SK-N-MC (cell line): ENCODE measurements at regions not wholly inside any gene's neighbourhood (a gene's known extent, or its start where the extent isn't known, plus 50 kb on each side); places are given as distances from the start of the nearest gene placed in this dataset.

Experiments used
- DNase-seq: peaks from one replicate; pipeline ENCODE4 v3.0.0-alpha.2; 2011; ENCODE audit warnings: low read depth, low spot score
- H3K27ac ChIP-seq: fragments of 200-600 bp; sonication (generic); 2 replicates; pipeline ENCODE4 v1.5.1; 2016; ENCODE audit warnings: mixed run types
- H3K36me3 ChIP-seq: fragments of 200-600 bp; sonication (generic); 2 replicates; pipeline ENCODE4 v1.6.1; 2017; ENCODE audit warnings: antibody characterized with exemption, low read length, mixed read lengths; ENCODE audit not compliant: insufficient read depth
- H3K4me3 ChIP-seq: fragments of 200-600 bp; sonication (generic); 2 replicates; pipeline ENCODE4 v1.5.1; 2016
- H3K9ac ChIP-seq: fragments of 200-600 bp; sonication (generic); 2 replicates; pipeline ENCODE4 v1.8.0; 2017; ENCODE audit warnings: mixed run types, mixed read lengths; ENCODE audit not compliant: insufficient read length
- H3K9me3 ChIP-seq: fragments of 200-600 bp; sonication (generic); 2 replicates; pipeline ENCODE4 v1.6.1; 2017; ENCODE audit warnings: low read depth, mild to moderate bottlenecking, antibody characterized with exemption, low read length, moderate library complexity, mixed read lengths
- EZH2 ChIP-seq: fragments of 200-600 bp; sonication (generic); IDR thresholded peaks from one replicate; pipeline ENCODE4 v1.6.1; 2017; ENCODE audit warnings: antibody characterized with exemption
- FOXP2 ChIP-seq: optimal IDR thresholded peaks from 2 replicates; pipeline ENCODE3; 2011; ENCODE audit warnings: mild to moderate bottlenecking, moderate library complexity; ENCODE audit not compliant: insufficient read depth; ENCODE audit errors: extremely low read length, control extremely low read depth
- POLR2AphosphoS5 ChIP-seq: IDR thresholded peaks from 2 replicates; pipeline ENCODE4 v1.6.1; 2012; ENCODE audit warnings: mild to moderate bottlenecking, low read depth, low read length, borderline replicate concordance

DNA sequence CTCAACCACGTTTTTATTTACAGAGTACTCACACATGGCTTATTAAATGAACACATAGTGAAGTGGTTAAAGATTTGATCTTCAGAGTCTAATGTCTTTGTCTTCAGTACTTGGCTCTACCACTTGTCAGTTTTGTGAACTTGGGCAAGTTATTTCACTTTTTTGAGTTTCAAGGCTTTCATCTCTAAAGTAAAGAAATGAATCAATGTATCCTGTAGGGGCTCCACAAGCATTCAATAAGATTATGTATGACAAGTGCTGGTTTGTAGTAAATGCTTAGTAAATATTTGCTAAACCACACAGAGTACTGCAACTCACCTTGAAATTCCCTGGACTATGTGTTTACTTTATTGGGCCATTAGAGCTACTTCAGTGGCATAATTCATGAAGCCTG lies 446.0 kb upstream of the GOT2 start:
- no peak for DNase-seq
- Histone ChIP-seq H3K36me3 (no peaks in the 10 kb centered on the region), H3K27ac (no peak overlapping the region), H3K9me3 (no peaks in the 10 kb centered on the region), H3K4me3 (no peak overlapping the region), H3K9ac (no peak overlapping the region)
- TF ChIP-seq EZH2, result no peak

DNA sequence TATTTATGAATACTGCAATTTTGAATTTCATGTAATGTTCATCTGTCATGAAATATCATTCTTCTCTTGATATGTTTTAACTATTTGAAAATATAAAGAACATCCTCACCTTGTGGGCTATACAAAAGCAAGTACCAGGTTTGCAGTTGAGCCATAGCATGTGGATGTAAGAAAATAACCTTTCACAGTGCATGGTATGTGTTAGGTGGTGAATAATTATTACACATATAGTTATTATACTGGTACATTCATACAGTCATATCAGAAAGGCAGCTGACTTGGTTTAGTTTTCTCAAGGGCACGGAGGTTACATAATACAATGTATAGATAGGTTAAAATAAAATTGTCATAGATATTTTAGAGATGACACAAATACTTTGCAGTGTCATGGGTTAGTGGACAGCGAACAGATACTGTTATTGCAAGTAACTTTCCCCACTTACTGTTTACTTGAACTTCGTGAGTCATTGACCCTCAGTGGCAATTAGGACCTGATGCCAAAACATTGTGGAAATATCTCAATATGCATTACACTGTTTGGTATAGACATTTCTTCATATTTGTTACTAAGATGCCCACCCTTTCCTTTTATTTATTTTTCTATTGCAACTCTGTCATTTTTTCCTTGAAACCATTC lies 445.4 kb upstream of the GOT2 start:
- no peaks in the 10 kb centered on the region for H3K9me3 ChIP-seq
- H3K36me3 ChIP-seq, result no peaks in the 10 kb centered on the region
- no peak overlapping the region for H3K4me3 ChIP-seq
- H3K9ac ChIP-seq, result no peak overlapping the region
- H3K27ac ChIP-seq, result no peak overlapping the region
- TF ChIP-seq POLR2AphosphoS5 (no peak), FOXP2 (no peak), EZH2 (no peak)
- no peak for DNase-seq

- DNase-seq, result no peak
- Histone ChIP-seq H3K36me3 (no peaks in the 10 kb centered on the region), H3K9ac (no peak overlapping the region), H3K9me3 (no peaks in the 10 kb centered on the region), H3K4me3 (no peak overlapping the region), H3K27ac (no peak overlapping the region)
- no peak for TF ChIP-seq EZH2
- TF ChIP-seq FOXP2, result no peak
- TF ChIP-seq POLR2AphosphoS5, result no peak
Observed at GRCh38 chr16:59173408-59173831, 439.3 kb upstream of the GOT2 start.

- Histone ChIP-seq H3K36me3 (no peaks in the 10 kb centered on the region), H3K27ac (no peak overlapping the region), H3K9ac (no peak overlapping the region), H3K9me3 (no peaks in the 10 kb centered on the region), H3K4me3 (no peak overlapping the region)
- no peak for DNase-seq
- TF ChIP-seq POLR2AphosphoS5, result no peak
- no peak for TF ChIP-seq FOXP2
- TF ChIP-seq EZH2, result no peak
Observed at GRCh38 chr16:59170099-59170712, 436.1 kb upstream of the GOT2 start.

DNA sequence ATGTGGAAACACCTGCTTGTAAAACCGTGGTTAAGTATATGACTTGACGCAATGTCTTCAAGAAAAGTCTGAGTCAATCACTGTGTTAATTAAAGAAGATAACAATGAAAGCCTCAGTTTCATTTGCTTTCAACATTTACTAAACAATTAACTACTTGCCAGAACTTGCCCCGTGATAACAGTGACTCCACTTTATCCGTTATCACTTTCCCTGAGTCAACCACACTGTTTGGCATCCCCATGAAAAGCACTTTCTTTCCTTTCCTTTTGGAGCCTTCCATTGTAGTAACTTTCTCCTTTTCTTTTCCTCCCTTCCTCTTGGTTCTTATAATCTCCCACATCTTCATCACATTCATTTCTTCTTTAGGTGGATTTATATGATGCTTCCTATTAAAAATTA lies 435.1 kb upstream of the GOT2 start:
- no peak for DNase-seq
- no peaks in the 10 kb centered on the region for H3K36me3 ChIP-seq
- H3K4me3 ChIP-seq, result no peak overlapping the region
- H3K9me3 ChIP-seq, result no peaks in the 10 kb centered on the region
- H3K27ac ChIP-seq, result no peak overlapping the region
- H3K9ac ChIP-seq, result no peak overlapping the region
- no peak for TF ChIP-seq FOXP2

DNA sequence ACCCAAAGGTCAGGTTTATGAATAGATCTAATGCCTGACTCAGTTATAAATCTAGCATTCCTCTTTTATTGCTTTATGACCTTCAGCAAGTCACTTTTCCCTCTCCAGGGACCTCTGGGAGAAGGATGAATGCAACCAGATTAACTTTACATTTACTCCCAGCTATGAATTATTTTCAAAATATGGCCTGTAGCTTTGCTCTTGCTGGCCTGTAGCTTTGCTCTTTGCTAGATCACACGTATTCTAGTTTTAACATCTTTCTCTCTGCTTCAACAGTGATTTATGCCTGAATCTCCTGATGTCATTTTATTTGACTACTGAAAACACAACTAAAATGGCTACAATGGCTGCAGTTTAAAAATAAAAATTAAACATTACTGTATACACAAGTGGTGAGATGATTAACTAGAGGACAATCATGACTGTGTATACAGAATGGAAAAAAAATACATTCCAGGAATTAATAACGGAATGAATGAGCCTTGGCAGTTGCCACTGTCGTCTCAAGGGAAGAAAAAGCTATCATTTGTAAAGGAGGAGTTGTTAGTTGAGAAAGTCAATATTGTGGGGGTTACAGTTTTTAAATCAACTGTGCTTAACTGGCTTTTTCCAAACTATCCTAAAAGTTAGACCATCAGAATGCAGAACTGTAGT lies 434.5 kb upstream of the GOT2 start:
- Histone ChIP-seq H3K4me3 (no peak overlapping the region), H3K9ac (no peak overlapping the region), H3K9me3 (no peaks in the 10 kb centered on the region), H3K36me3 (no peaks in the 10 kb centered on the region), H3K27ac (no peak overlapping the region)
- no peak for DNase-seq
- TF ChIP-seq EZH2 (no peak), POLR2AphosphoS5 (no peak), FOXP2 (no peak)

DNA sequence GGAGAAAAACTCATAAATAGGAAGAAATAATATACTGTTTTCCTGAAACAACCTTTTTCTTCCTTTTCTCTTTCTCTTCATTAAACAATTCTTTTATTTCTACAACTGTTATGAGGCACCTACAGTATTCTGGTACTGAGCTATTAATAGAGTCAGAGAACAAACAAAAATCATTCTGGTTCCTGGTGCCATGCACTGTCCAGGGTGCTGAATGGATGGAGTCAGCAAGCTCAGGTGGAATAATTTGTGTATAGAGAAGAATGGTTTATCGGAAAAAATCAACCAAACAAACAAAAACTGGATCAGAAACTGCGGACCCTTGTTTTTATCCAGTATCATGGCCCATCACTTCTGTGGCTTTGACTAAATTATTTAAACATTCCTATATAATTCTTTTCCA lies 430.3 kb upstream of the GOT2 start:
- no peak for TF ChIP-seq EZH2
- TF ChIP-seq FOXP2, result no peak
- no peak for TF ChIP-seq POLR2AphosphoS5

DNA sequence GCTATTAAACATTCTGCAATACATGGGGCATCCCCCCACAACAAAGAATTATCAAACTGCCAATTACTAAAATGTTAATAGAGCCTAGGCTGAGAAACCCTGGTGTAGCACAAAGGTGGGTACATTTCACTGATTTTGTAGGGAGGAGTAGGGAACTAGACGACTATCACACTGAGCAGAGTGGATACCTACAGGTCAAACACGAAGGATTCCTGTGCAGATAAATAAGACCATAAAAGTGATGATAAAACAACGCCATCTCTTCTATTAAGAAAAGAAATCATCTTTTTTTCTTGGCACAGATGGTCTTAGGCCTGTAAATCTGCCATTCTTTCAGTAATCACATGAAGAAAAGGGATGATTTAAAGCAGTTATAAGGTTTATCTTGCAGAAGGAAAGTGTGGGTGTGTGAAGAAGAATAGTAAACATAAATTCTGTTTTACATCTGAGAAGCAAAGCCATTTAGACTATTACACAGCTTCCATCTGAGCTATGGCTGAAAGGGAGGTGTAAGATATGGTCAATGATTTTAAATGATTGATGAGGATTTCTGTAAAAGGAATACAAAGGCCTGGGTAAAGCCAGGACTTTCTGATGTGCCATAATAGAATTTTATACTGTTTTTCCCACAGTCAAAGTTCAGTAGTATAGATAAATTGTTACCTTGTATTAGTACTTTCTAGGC lies 429.4 kb upstream of the GOT2 start:
- H3K9ac ChIP-seq, result no peak overlapping the region
- no peak for DNase-seq
- no peak overlapping the region for H3K4me3 ChIP-seq

More for the DNA sequence above, 430.3 kb upstream of the GOT2 start:
- H3K9ac ChIP-seq, result no peak overlapping the region
- no peaks in the 10 kb centered on the region for H3K9me3 ChIP-seq
- DNase-seq, result no peak
- H3K4me3 ChIP-seq, result no peak overlapping the region
- H3K36me3 ChIP-seq, result no peaks in the 10 kb centered on the region
- no peak overlapping the region for H3K27ac ChIP-seq

More for the DNA sequence above, 429.4 kb upstream of the GOT2 start:
- Histone ChIP-seq H3K27ac (no peak overlapping the region), H3K9me3 (no peaks in the 10 kb centered on the region), H3K36me3 (no peaks in the 10 kb centered on the region)
- TF ChIP-seq FOXP2 (no peak), EZH2 (no peak), POLR2AphosphoS5 (no peak)
